Fibroblast of lung (primary cell): ENCODE measurements at regions not wholly inside any gene's neighbourhood (a gene's known extent, or its start where the extent isn't known, plus 50 kb on each side); places are given as distances from the start of the nearest gene placed in this dataset.

Experiments used
- DNase-seq, 2 donors: peaks; one replicate each; pipeline versions ENCODE4 v3.0.0 to v3.0.0-alpha.2; 2010; ENCODE audit warnings: low read depth in 2 of 2
- H2AFZ ChIP-seq: 2 replicates; pipeline ENCODE4 v1.5.1; 2012; ENCODE audit warnings: low read length, control low read depth, inconsistent platforms
- H3K27ac ChIP-seq: 2 replicates; pipeline ENCODE4 v1.5.1; 2011; ENCODE audit warnings: low read length, control low read depth; ENCODE audit not compliant: insufficient read depth
- H3K27me3 ChIP-seq: 2 replicates; pipeline ENCODE4 v1.5.1; 2011; ENCODE audit warnings: mild to moderate bottlenecking, low read length; ENCODE audit not compliant: control insufficient read depth, insufficient read depth
- H3K36me3 ChIP-seq: 2 replicates; pipeline ENCODE4 v1.5.1; 2011; ENCODE audit warnings: low read length; ENCODE audit not compliant: control insufficient read depth, insufficient read depth
- H3K4me1 ChIP-seq: 2 replicates; pipeline ENCODE4 v1.5.1; 2011; ENCODE audit warnings: low read length; ENCODE audit not compliant: control insufficient read depth, insufficient read depth; ENCODE audit errors: extremely low read depth
- H3K4me2 ChIP-seq: 2 replicates; pipeline ENCODE4 v1.5.1; 2011; ENCODE audit warnings: low read length, control low read depth; ENCODE audit not compliant: insufficient read depth; ENCODE audit errors: extremely low read depth
- H3K4me3 ChIP-seq, 4 experiments: fragments of 200-600 bp in 1 of 4; sonication (generic) in 1 of 4; replicated peaks in 1 of 4; 2 replicates each; pipeline ENCODE4 v1.5.1; 2011 to 2016; ENCODE audit warnings: low read length in 4 of 4, low read depth in 3 of 4, mild to moderate bottlenecking in 3 of 4, control low read depth in 2 of 4, inconsistent platforms in 1 of 4, mixed read lengths in 1 of 4; ENCODE audit not compliant: insufficient read depth in 1 of 4; ENCODE audit errors: control extremely low read depth in 1 of 4
- H3K79me2 ChIP-seq: 2 replicates; pipeline ENCODE4 v1.5.1; 2012; ENCODE audit warnings: mild to moderate bottlenecking, low read length, inconsistent platforms; ENCODE audit not compliant: control insufficient read depth, insufficient read depth
- H3K9ac ChIP-seq: 2 replicates; pipeline ENCODE4 v1.5.1; 2011; ENCODE audit warnings: mild to moderate bottlenecking, low read length, control low read depth; ENCODE audit not compliant: insufficient read depth
- H3K9me3 ChIP-seq: 2 replicates; pipeline ENCODE4 v1.5.1; 2012; ENCODE audit warnings: low read depth, low read length; ENCODE audit not compliant: control insufficient read depth, insufficient read depth
- H4K20me1 ChIP-seq: 2 replicates; pipeline ENCODE4 v1.5.1; 2011; ENCODE audit warnings: low read length; ENCODE audit not compliant: control insufficient read depth, insufficient read depth; ENCODE audit errors: extremely low read depth
- CTCF ChIP-seq, 2 donors: IDR thresholded peaks in 1 of 2; conservative IDR thresholded peaks in 1 of 2; 1 replicate in 1 of 2; 2 replicates in 1 of 2; pipeline ENCODE4 v1.5.1; 2011 to 2012; ENCODE audit warnings: low read length in 2 of 2, control low read depth in 1 of 2, inconsistent platforms in 1 of 2, low read depth in 1 of 2, mild to moderate bottlenecking in 1 of 2
- EZH2 ChIP-seq: IDR thresholded peaks from 2 replicates; pipeline ENCODE4 v1.5.1; 2012; ENCODE audit warnings: low read length, control low read depth, mild to moderate bottlenecking; ENCODE audit errors: missing control alignments

- Histone ChIP-seq H3K4me2 (no peak overlapping the region), H2AFZ (no peak overlapping the region), H3K9me3 (no peaks in the 10 kb centered on the region), H3K9ac (no peak overlapping the region), H3K4me1 (no peaks in the 10 kb centered on the region), H3K36me3 (no peaks in the 10 kb centered on the region), H3K4me3 (no peak overlapping the region), H4K20me1 (no peaks in the 10 kb centered on the region), H3K27ac (no peak overlapping the region), H3K79me2 (no peaks in the 10 kb centered on the region), H3K27me3 (no peaks in the 10 kb centered on the region)
- DNase-seq = no peak
- TF ChIP-seq EZH2 (no peak), CTCF (conservative IDR thresholded peaks at IDR 0.05 in 1 of 2, IDR thresholded peaks at IDR 0.05 in 1 of 2; ENCODE audit: low read depth in 1 of 2, low read length in 2 of 2) (no peak)
Observed at GRCh38 chr3:13125092-13126015, 52.1 kb upstream of the IQSEC1 start.

DNA sequence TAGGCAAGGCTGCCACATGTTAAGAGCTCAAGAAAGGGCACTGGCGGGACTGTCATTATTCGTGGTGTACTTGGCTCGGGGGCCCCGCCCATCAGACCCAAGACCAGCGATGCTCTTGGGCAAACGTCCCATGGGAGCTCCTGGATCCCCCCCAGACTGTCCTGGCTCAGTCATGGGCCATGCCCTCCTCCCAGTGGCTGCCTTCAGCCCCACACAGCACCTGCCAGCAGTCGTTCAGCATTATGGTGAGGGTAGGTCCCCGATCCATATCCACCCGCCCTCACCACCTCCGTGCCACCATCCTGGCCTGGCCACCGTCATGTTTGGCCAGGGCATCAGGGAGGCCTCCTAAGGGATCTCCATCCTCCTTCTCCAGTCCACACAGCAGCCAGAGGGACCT lies 51.4 kb upstream of the IQSEC1 start:
- TF ChIP-seq EZH2 (no peak), CTCF (conservative IDR thresholded peaks at IDR 0.05 in 1 of 2, IDR thresholded peaks at IDR 0.05 in 1 of 2; ENCODE audit: low read depth in 1 of 2, low read length in 2 of 2) (no peak)
- Histone ChIP-seq H2AFZ (no peak overlapping the region), H3K4me3 (no peak overlapping the region), H3K4me2 (no peak overlapping the region), H3K27me3 (no peaks in the 10 kb centered on the region), H4K20me1 (no peaks in the 10 kb centered on the region), H3K9me3 (no peaks in the 10 kb centered on the region), H3K79me2 (no peaks in the 10 kb centered on the region), H3K4me1 (no peaks in the 10 kb centered on the region), H3K27ac (no peak overlapping the region), H3K9ac (no peak overlapping the region), H3K36me3 (no peaks in the 10 kb centered on the region)
- no peak for DNase-seq

GRCh38 chr3:13123765-13124164 lies 50.5 kb upstream of the IQSEC1 start:
- no peaks in the 10 kb centered on the region for H3K36me3 ChIP-seq
- no peaks in the 10 kb centered on the region for H4K20me1 ChIP-seq
- H3K4me1 ChIP-seq = no peaks in the 10 kb centered on the region
- no peaks in the 10 kb centered on the region for H3K27me3 ChIP-seq
- H3K4me3 ChIP-seq = no peak overlapping the region
- H3K79me2 ChIP-seq = no peaks in the 10 kb centered on the region
- no peak overlapping the region for H3K4me2 ChIP-seq
- no peak for DNase-seq
- H2AFZ ChIP-seq = no peak overlapping the region
- no peaks in the 10 kb centered on the region for H3K9me3 ChIP-seq
- no peak overlapping the region for H3K27ac ChIP-seq
- no peak for TF ChIP-seq CTCF (conservative IDR thresholded peaks at IDR 0.05 in 1 of 2, IDR thresholded peaks at IDR 0.05 in 1 of 2; ENCODE audit: low read depth in 1 of 2, low read length in 2 of 2)
- TF ChIP-seq EZH2 = no peak
- H3K9ac ChIP-seq = no peak overlapping the region
